Tibial nerve (tissue), 4 donors: ENCODE measurements at regions not wholly inside any gene's neighbourhood (a gene's known extent, or its start where the extent isn't known, plus 50 kb on each side); places are given as distances from the start of the nearest gene placed in this dataset.

Experiments
- CTCF ChIP-seq, 5 experiments: fragments of 200-600 bp in 3 of 5; fragments of 450-650 bp in 2 of 5; sonication (generic) in 3 of 5; IDR thresholded peaks; one replicate each; pipeline ENCODE4 v1.5.1; 2016 to 2019; ENCODE audit warnings: antibody characterized with exemption in 5 of 5, mild to moderate bottlenecking in 3 of 5, moderate library complexity in 2 of 5
- EP300 ChIP-seq, 2 donors: sonication (generic); formaldehyde crosslinking; IDR thresholded peaks; one replicate each; pipeline ENCODE4 v1.6.1; 2017; ENCODE audit warnings: antibody characterized with exemption in 2 of 2, mild to moderate bottlenecking in 1 of 2
- POLR2A ChIP-seq, 2 donors: fragments of 450-650 bp; IDR thresholded peaks; one replicate each; pipeline ENCODE4 v1.6.1; 2017; ENCODE audit warnings: antibody characterized with exemption in 2 of 2, mild to moderate bottlenecking in 2 of 2, moderate library complexity in 2 of 2

GRCh38 chr18:44153981-44154380, 526.7 kb upstream of the SETBP1 start:
- TF ChIP-seq POLR2A (IDR thresholded peaks at IDR 0.05) (no peak), CTCF (IDR thresholded peaks at IDR 0.05) (no peak), EP300 (IDR thresholded peaks at IDR 0.05) (no peak)
